ENCODE measurements at regions not wholly inside any gene's neighbourhood (a gene's known extent, or its start where the extent isn't known, plus 50 kb on each side); places are given as distances from the start of the nearest gene placed in this dataset.
"Not testable (repeated sequence)": the region's sequence is repeated elsewhere in the genome, so short reads cannot be mapped to it uniquely, and the experiment has no call there.

DNA sequence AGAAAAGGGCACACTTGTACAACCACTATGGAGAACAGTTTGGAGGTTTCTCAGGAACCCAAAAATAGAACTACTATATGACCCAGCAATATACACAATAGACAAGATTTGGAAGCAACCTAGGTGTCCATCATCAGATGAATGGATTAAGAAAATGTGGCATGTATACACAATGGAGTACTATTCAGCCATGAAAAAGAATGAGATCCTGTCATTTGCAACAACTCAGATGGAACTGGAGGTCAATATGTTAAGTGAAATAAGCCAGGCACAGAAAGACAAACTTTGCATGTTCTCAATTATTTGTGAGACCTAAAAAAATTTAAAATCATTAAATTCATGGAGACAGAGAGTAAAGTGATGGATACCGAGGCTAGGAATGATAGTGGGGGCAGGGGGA is 118.8 kb downstream of the ZNF467 start (continued):
- no peak for TF ChIP-seq PAX8 (CRISPR knock-in tag; IDR thresholded peaks at IDR 0.05; ENCODE audit: borderline replicate concordance)
- TF ChIP-seq TAF15 (IDR thresholded peaks at IDR 0.05; ENCODE audit: low read depth, low read length, poor library complexity, severe bottlenecking): no peak
- TF ChIP-seq KLF12 (CRISPR knock-in tag; IDR thresholded peaks at IDR 0.05; ENCODE audit: borderline replicate concordance): no peak
- TF ChIP-seq, protein P1, sequence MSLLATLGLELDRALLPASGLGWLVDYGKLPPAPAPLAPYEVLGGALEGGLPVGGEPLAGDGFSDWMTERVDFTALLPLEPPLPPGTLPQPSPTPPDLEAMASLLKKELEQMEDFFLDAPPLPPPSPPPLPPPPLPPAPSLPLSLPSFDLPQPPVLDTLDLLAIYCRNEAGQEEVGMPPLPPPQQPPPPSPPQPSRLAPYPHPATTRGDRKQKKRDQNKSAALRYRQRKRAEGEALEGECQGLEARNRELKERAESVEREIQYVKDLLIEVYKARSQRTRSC (CRISPR knock-in tag; IDR thresholded peaks at IDR 0.05; ENCODE audit: low read depth): no peak
- no peak for TF ChIP-seq MIER3 (CRISPR knock-in tag; IDR thresholded peaks at IDR 0.05; ENCODE audit: borderline replicate concordance)
- TF ChIP-seq, protein P2, sequence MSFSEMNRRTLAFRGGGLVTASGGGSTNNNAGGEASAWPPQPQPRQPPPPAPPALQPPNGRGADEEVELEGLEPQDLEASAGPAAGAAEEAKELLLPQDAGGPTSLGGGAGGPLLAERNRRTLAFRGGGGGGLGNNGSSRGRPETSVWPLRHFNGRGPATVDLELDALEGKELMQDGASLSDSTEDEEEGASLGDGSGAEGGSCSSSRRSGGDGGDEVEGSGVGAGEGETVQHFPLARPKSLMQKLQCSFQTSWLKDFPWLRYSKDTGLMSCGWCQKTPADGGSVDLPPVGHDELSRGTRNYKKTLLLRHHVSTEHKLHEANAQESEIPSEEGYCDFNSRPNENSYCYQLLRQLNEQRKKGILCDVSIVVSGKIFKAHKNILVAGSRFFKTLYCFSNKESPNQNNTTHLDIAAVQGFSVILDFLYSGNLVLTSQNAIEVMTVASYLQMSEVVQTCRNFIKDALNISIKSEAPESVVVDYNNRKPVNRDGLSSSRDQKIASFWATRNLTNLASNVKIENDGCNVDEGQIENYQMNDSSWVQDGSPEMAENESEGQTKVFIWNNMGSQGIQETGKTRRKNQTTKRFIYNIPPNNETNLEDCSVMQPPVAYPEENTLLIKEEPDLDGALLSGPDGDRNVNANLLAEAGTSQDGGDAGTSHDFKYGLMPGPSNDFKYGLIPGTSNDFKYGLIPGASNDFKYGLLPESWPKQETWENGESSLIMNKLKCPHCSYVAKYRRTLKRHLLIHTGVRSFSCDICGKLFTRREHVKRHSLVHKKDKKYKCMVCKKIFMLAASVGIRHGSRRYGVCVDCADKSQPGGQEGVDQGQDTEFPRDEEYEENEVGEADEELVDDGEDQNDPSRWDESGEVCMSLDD (CRISPR knock-in tag; IDR thresholded peaks at IDR 0.05; ENCODE audit: borderline replicate concordance): no peak
- no peak for TF ChIP-seq EEA1 (CRISPR knock-in tag; IDR thresholded peaks at IDR 0.05; ENCODE audit: borderline replicate concordance)
- no peak for TF ChIP-seq TP53 (CRISPR knock-in tag; conservative IDR thresholded peaks at IDR 0.05)
- TF ChIP-seq MTA3 (CRISPR knock-in tag; IDR thresholded peaks at IDR 0.05): no peak
- TF ChIP-seq DR1 (CRISPR knock-in tag; IDR thresholded peaks at IDR 0.05): no peak
- no peak for TF ChIP-seq ZFP36L2 (CRISPR knock-in tag; IDR thresholded peaks at IDR 0.05)
- no peak for TF ChIP-seq ZNF770 (CRISPR knock-in tag; IDR thresholded peaks at IDR 0.05)
- TF ChIP-seq ZNF891 (CRISPR knock-in tag; IDR thresholded peaks at IDR 0.05): no peak

- DNase-seq (ENCODE audit: low spot score); ATAC-seq; in situ Hi-C loops (cut with HindIII; ENCODE audit: extremely low pct_ligation_motif_present, low pct_unique_long_range_greater_than_20kb); H3K9ac ChIP-seq (ENCODE audit: insufficient read depth, low read depth, low read length); H3K27ac ChIP-seq (ENCODE audit: extremely low read length, insufficient read depth, low read length); CTCF ChIA-PET (ENCODE audit: low intra/inter-chr PET ratio, low total read pairs); POLR2A ChIA-PET; FAIRE-seq; H3K4me1 ChIP-seq (ENCODE audit: insufficient read depth, low read length); H3K4me2 ChIP-seq (ENCODE audit: low read depth, low read length); H3K4me3 ChIP-seq (replicated peaks in 1 of 3; ENCODE audit: insufficient read depth in 1 of 3, low read depth in 2 of 3, low read length in 3 of 3); H4K20me1 ChIP-seq (ENCODE audit: insufficient read depth, low read length); H3K36me3 ChIP-seq (replicated peaks in 1 of 2; ENCODE audit: control insufficient read depth in 1 of 2, insufficient read depth in 2 of 2, low read length in 2 of 2); intact Hi-C loops (cut with micrococcal nuclease; ENCODE audit: unreplicated experiment); H3K27me3 ChIP-seq (ENCODE audit: control insufficient read depth in 1 of 2, insufficient read depth in 2 of 2, low read length in 2 of 2); H2AFZ ChIP-seq (ENCODE audit: low read length); BruUV-seq (replicated peaks); H3K9me3 ChIP-seq (ENCODE audit: low read length); H3K79me2 ChIP-seq (ENCODE audit: insufficient read depth, low read length): not testable (repeated sequence)
- WGBS (ENCODE audit: low lambda C conversion rate): 5% methylated on average over 3 of the region's 3 CpGs
Observed at GRCh38 chr7:149650190-149650589, 123.2 kb downstream of the ZNF467 start.

Data from HepG2 (cell line).